ENCODE measurements at regions not wholly inside any gene's neighbourhood (a gene's known extent, or its start where the extent isn't known, plus 50 kb on each side); places are given as distances from the start of the nearest gene placed in this dataset.

GRCh38 chr18:73893880-73894279, 253.8 kb downstream of the FBXO15 start:
- Histone ChIP-seq H3K4me2 (replicated peaks; ENCODE audit: extremely low read depth, low read length, poor library complexity, severe bottlenecking) (no peak overlapping the region), H3K27me3 (ENCODE audit: control insufficient read depth in 2 of 2, insufficient read depth in 2 of 2, low read length in 2 of 2) (no peaks in the 10 kb centered on the region), H3K4me3 (replicated peaks in 1 of 3; ENCODE audit: low read depth in 2 of 3, low read length in 3 of 3) (no peak overlapping the region), H4K20me1 (ENCODE audit: insufficient read depth, low read length) (no peaks in the 10 kb centered on the region), H3K4me1 (ENCODE audit: control insufficient read depth in 1 of 2, insufficient read depth in 2 of 2, low read length in 2 of 2) (no peaks in the 10 kb centered on the region), H3K27ac (ENCODE audit: low read depth in 1 of 2, low read length in 2 of 2) (no peak overlapping the region), H3K9ac (ENCODE audit: insufficient read depth, low read length, poor library complexity, severe bottlenecking) (no peak overlapping the region), H3K36me3 (replicated peaks in 1 of 2; ENCODE audit: control insufficient read depth in 1 of 2, insufficient read depth in 2 of 2, low read length in 2 of 2) (no peaks in the 10 kb centered on the region), H3K9me3 (replicated peaks in 1 of 2; ENCODE audit: control insufficient read depth in 1 of 2, insufficient read depth in 1 of 2, low read length in 2 of 2) (no peaks in the 10 kb centered on the region), H3K79me2 (ENCODE audit: insufficient read depth, low read length) (no peaks in the 10 kb centered on the region), H2AFZ (ENCODE audit: insufficient read depth, low read depth, low read length, poor library complexity, severe bottlenecking) (no peak overlapping the region)
- H3K4me1 Mint-ChIP-seq, result no peaks in the 10 kb centered on the region
- DNase-seq, result no peak
- H3K9me3 Mint-ChIP-seq, result peaks cover 0 to 2% (median 0%) of the 10 kb centered on the region in 7 donors
- H3K27me3 Mint-ChIP-seq (ENCODE audit: low read depth in 3 of 3), result peaks cover 1 to 4% (median 2%) of the 10 kb centered on the region in 3 donors
- WGBS (ENCODE audit: insufficient coverage), result 43% methylated on average over 1 of the region's 3 CpGs
- H3K36me3 Mint-ChIP-seq, result no peaks in the 10 kb centered on the region
- no peak for TF ChIP-seq CTCF (IDR thresholded peaks at IDR 0.05)
- intact Hi-C loops (cut with micrococcal nuclease), result no loop called here
- H3K4me3 Mint-ChIP-seq, result no peak overlapping the region
- no peak overlapping the region for H3K27ac Mint-ChIP-seq

- Histone ChIP-seq H3K4me1 (ENCODE audit: control insufficient read depth in 1 of 2, insufficient read depth in 2 of 2, low read length in 2 of 2) (no peaks in the 10 kb centered on the region), H3K27ac (ENCODE audit: low read depth in 1 of 2, low read length in 2 of 2) (no peak overlapping the region), H4K20me1 (ENCODE audit: insufficient read depth, low read length) (no peaks in the 10 kb centered on the region), H3K9me3 (replicated peaks in 1 of 2; ENCODE audit: control insufficient read depth in 1 of 2, insufficient read depth in 1 of 2, low read length in 2 of 2) (no peaks in the 10 kb centered on the region), H3K4me2 (replicated peaks; ENCODE audit: extremely low read depth, low read length, poor library complexity, severe bottlenecking) (no peak overlapping the region), H3K36me3 (replicated peaks in 1 of 2; ENCODE audit: control insufficient read depth in 1 of 2, insufficient read depth in 2 of 2, low read length in 2 of 2) (no peaks in the 10 kb centered on the region), H3K79me2 (ENCODE audit: insufficient read depth, low read length) (no peaks in the 10 kb centered on the region), H3K27me3 (ENCODE audit: control insufficient read depth in 2 of 2, insufficient read depth in 2 of 2, low read length in 2 of 2) (no peaks in the 10 kb centered on the region), H3K9ac (ENCODE audit: insufficient read depth, low read length, poor library complexity, severe bottlenecking) (no peak overlapping the region), H3K4me3 (replicated peaks in 1 of 3; ENCODE audit: low read depth in 2 of 3, low read length in 3 of 3) (no peak overlapping the region), H2AFZ (ENCODE audit: insufficient read depth, low read depth, low read length, poor library complexity, severe bottlenecking) (no peak overlapping the region)
- no peak for DNase-seq
- WGBS (ENCODE audit: insufficient coverage), result 57% methylated on average over 15 of the region's 20 CpGs
- Mint-ChIP-seq H3K27me3 (ENCODE audit: low read depth in 3 of 3) (peaks cover 1 to 2% (median 2%) of the 10 kb centered on the region in 3 donors), H3K27ac (no peak overlapping the region), H3K4me1 (no peaks in the 10 kb centered on the region), H3K36me3 (no peaks in the 10 kb centered on the region), H3K4me3 (no peak overlapping the region), H3K9me3 (no peaks in the 10 kb centered on the region)
- intact Hi-C loops (cut with micrococcal nuclease), result no loop called here
- no peak for TF ChIP-seq CTCF (IDR thresholded peaks at IDR 0.05)
These were observed 255.8 kb downstream of the FBXO15 start for GRCh38 chr18:73891572-73892421.

Data from CD14-positive monocyte (primary cell).